ENCODE measurements at regions not wholly inside any gene's neighbourhood (a gene's known extent, or its start where the extent isn't known, plus 50 kb on each side); places are given as distances from the start of the nearest gene placed in this dataset.
"Not testable (repeated sequence)": the region's sequence is repeated elsewhere in the genome, so short reads cannot be mapped to it uniquely, and the experiment has no call there.

GRCh38 chr4:131750006-131750405 lies 1399.1 kb upstream of the PCDH10 start:
- DNase-seq (ENCODE audit: low read depth) = not testable (repeated sequence)

GRCh38 chr4:131750469-131750868 lies 1398.6 kb upstream of the PCDH10 start:
- not testable (repeated sequence) for DNase-seq (ENCODE audit: low read depth)

- not testable (repeated sequence) for DNase-seq (ENCODE audit: low read depth)
These were observed 1386.9 kb upstream of the PCDH10 start for GRCh38 chr4:131762234-131762633.

GRCh38 chr4:131764730-131765129 lies 1384.4 kb upstream of the PCDH10 start:
- no peak for DNase-seq (ENCODE audit: low read depth)

GRCh38 chr4:131774382-131774781 lies 1374.7 kb upstream of the PCDH10 start:
- peak; percentile 85 for DNase-seq (ENCODE audit: low read depth)

GRCh38 chr4:131810565-131810964 lies 1338.5 kb upstream of the PCDH10 start:
- not testable (repeated sequence) for DNase-seq (ENCODE audit: low read depth)

Data from fibroblast of the conjunctiva (primary cell).